ENCODE measurements at regions not wholly inside any gene's neighbourhood (a gene's known extent, or its start where the extent isn't known, plus 50 kb on each side); places are given as distances from the start of the nearest gene placed in this dataset.
A peak's percentile ranks its signal among the peaks of the same experiment; 100 is the strongest.
"Not testable (repeated sequence)": the region's sequence is repeated elsewhere in the genome, so short reads cannot be mapped to it uniquely, and the experiment has no call there.

GRCh38 chr3:66928252-66928651, 69.9 kb upstream of the KBTBD8 start:
- no peak for DNase-seq (ENCODE audit: low read depth in 2 of 2)

- DNase-seq (ENCODE audit: low read depth in 2 of 2): no peak
These were observed 66.8 kb upstream of the KBTBD8 start for GRCh38 chr3:66931291-66931690.

- DNase-seq (ENCODE audit: low read depth in 2 of 2): no peak
These were observed 66.4 kb upstream of the KBTBD8 start for GRCh38 chr3:66931699-66932098.

- no peak for DNase-seq (ENCODE audit: low read depth in 2 of 2)
These were observed 64.9 kb upstream of the KBTBD8 start for GRCh38 chr3:66933233-66933632.

- no peak for DNase-seq (ENCODE audit: low read depth in 2 of 2)
These were observed 64.1 kb upstream of the KBTBD8 start for GRCh38 chr3:66934041-66934440.

- DNase-seq (ENCODE audit: low read depth in 2 of 2): no peak
These were observed 63.4 kb upstream of the KBTBD8 start for GRCh38 chr3:66934725-66935124.

- DNase-seq (ENCODE audit: low read depth in 2 of 2): not testable (repeated sequence)
These were observed 61.1 kb upstream of the KBTBD8 start for GRCh38 chr3:66937041-66937440.

- DNase-seq (ENCODE audit: low read depth in 2 of 2): peak; percentile 39 to 59
These were observed 59.7 kb upstream of the KBTBD8 start for GRCh38 chr3:66938338-66938963.

- no peak for DNase-seq (ENCODE audit: low read depth in 2 of 2)
These were observed 50.1 kb upstream of the KBTBD8 start for GRCh38 chr3:66948041-66948440.

All from dermis microvascular lymphatic vessel endothelial cell (primary cell).